Loucy (cell line): ENCODE measurements at regions not wholly inside any gene's neighbourhood (a gene's known extent, or its start where the extent isn't known, plus 50 kb on each side); places are given as distances from the start of the nearest gene placed in this dataset.

Experiments used
- CTCF ChIP-seq: fragments of 200-600 bp; sonication (generic); conservative IDR thresholded peaks from 2 replicates; pipeline ENCODE4 v1.5.1; 2014; ENCODE audit warnings: mild to moderate bottlenecking, antibody characterized with exemption, low read length
- EZH2phosphoT487 ChIP-seq: fragments of 200-600 bp; IDR thresholded peaks from 2 replicates; pipeline ENCODE4 v1.6.1; 2018; ENCODE audit warnings: antibody characterized with exemption, mild to moderate bottlenecking, moderate library complexity, borderline replicate concordance

GRCh38 chr6:11462742-11463397 is 74.7 kb upstream of the TMEM170B start:
- TF ChIP-seq CTCF (no peak), EZH2phosphoT487 (no peak)
